Ovary (tissue), 3 donors: ENCODE measurements at regions not wholly inside any gene's neighbourhood (a gene's known extent, or its start where the extent isn't known, plus 50 kb on each side); places are given as distances from the start of the nearest gene placed in this dataset.

Experiments
- CTCF ChIP-seq, 3 donors: fragments of 450-650 bp in 2 of 3; fragments of 200-600 bp in 1 of 3; IDR thresholded peaks; one replicate each; pipeline versions ENCODE4 v1.5.1 to v1.8.0; 2016 to 2022; ENCODE audit warnings: antibody characterized with exemption in 3 of 3, mild to moderate bottlenecking in 1 of 3
- POLR2A ChIP-seq: fragments of 450-650 bp; IDR thresholded peaks from one replicate; pipeline ENCODE4 v1.6.1; 2017; ENCODE audit warnings: antibody characterized with exemption, mild to moderate bottlenecking, moderate library complexity
- donor health status: DM: no; HTN: no; CAD: no.

- TF ChIP-seq CTCF (IDR thresholded peaks at IDR 0.05) (no peak), POLR2A (no peak)
These were observed 117.9 kb downstream of the EFNB2 start for GRCh38 chr13:106417467-106418110.
